ENCODE measurements at regions not wholly inside any gene's neighbourhood (a gene's known extent, or its start where the extent isn't known, plus 50 kb on each side); places are given as distances from the start of the nearest gene placed in this dataset.

DNA sequence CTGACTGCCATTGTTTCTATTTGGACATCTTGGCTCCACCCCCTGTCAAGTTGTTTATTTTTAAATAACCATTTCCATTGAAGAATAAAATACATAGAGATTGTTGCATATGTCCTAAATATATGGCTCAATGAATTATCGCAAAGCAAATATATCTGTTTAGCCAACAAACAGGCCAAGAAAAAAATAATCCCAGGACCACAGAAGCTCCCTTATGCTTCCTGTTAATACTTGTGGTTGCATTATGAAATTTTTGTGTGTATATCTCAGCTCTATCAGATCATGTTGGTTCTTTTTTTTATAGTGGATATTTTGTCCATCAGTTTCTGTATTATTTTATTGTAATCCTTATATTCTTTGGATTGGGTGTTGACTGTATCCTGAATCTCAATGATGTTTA is 53.4 kb upstream of the CYP2C8 start:
- no peak for TF ChIP-seq SRF (IDR thresholded peaks at IDR 0.05; ENCODE audit: low read depth)
- TF ChIP-seq, protein P1, sequence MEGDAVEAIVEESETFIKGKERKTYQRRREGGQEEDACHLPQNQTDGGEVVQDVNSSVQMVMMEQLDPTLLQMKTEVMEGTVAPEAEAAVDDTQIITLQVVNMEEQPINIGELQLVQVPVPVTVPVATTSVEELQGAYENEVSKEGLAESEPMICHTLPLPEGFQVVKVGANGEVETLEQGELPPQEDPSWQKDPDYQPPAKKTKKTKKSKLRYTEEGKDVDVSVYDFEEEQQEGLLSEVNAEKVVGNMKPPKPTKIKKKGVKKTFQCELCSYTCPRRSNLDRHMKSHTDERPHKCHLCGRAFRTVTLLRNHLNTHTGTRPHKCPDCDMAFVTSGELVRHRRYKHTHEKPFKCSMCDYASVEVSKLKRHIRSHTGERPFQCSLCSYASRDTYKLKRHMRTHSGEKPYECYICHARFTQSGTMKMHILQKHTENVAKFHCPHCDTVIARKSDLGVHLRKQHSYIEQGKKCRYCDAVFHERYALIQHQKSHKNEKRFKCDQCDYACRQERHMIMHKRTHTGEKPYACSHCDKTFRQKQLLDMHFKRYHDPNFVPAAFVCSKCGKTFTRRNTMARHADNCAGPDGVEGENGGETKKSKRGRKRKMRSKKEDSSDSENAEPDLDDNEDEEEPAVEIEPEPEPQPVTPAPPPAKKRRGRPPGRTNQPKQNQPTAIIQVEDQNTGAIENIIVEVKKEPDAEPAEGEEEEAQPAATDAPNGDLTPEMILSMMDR (IDR thresholded peaks at IDR 0.05 in 2 of 3, conservative IDR thresholded peaks at IDR 0.05 in 1 of 3; ENCODE audit: borderline replicate concordance in 1 of 3, insufficient read depth in 1 of 3, low read depth in 2 of 3, low read length in 2 of 3), result no peak
- TF ChIP-seq YY1 (IDR thresholded peaks at IDR 0.05; ENCODE audit: extremely low read depth, insufficient replicate concordance, low read depth, low read length), result no peak
- TF ChIP-seq, protein P2, sequence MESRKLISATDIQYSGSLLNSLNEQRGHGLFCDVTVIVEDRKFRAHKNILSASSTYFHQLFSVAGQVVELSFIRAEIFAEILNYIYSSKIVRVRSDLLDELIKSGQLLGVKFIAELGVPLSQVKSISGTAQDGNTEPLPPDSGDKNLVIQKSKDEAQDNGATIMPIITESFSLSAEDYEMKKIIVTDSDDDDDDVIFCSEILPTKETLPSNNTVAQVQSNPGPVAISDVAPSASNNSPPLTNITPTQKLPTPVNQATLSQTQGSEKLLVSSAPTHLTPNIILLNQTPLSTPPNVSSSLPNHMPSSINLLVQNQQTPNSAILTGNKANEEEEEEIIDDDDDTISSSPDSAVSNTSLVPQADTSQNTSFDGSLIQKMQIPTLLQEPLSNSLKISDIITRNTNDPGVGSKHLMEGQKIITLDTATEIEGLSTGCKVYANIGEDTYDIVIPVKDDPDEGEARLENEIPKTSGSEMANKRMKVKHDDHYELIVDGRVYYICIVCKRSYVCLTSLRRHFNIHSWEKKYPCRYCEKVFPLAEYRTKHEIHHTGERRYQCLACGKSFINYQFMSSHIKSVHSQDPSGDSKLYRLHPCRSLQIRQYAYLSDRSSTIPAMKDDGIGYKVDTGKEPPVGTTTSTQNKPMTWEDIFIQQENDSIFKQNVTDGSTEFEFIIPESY (IDR thresholded peaks at IDR 0.05; ENCODE audit: extremely low read depth, insufficient replicate concordance, low read length), result no peak

All from HCT116 (cell line).